ENCODE measurements at regions not wholly inside any gene's neighbourhood (a gene's known extent, or its start where the extent isn't known, plus 50 kb on each side); places are given as distances from the start of the nearest gene placed in this dataset.

GRCh38 chr10:4481192-4481591 lies 344.8 kb upstream of the AKR1E2 start:
- no peak for TF ChIP-seq POLR2A (IDR thresholded peaks at IDR 0.05)
- no peak for TF ChIP-seq CTCF (IDR thresholded peaks at IDR 0.05)
- TF ChIP-seq POLR2AphosphoS5 (IDR thresholded peaks at IDR 0.05), result no peak
- TF ChIP-seq EP300 (IDR thresholded peaks at IDR 0.05), result no peak
